Urothelium cell line (cell line): ENCODE measurements at regions not wholly inside any gene's neighbourhood (a gene's known extent, or its start where the extent isn't known, plus 50 kb on each side); places are given as distances from the start of the nearest gene placed in this dataset.
A peak's percentile ranks its signal among the peaks of the same experiment; 100 is the strongest.
"Not testable (repeated sequence)": the region's sequence is repeated elsewhere in the genome, so short reads cannot be mapped to it uniquely, and the experiment has no call there.

ENCODE experiments used
- DNase-seq: peaks from one replicate; pipeline ENCODE4 v3.0.0; 2011; ENCODE audit warnings: low spot score, mixed read lengths
- FAIRE-seq: peaks from 2 replicates; lab custom pipeline; 2011; peaks lifted over from hg19 to GRCh38; lab: Jason Lieb, UNC

GRCh38 chr4:3637326-3638016, 105.2 kb upstream of the LRPAP1 start:
- FAIRE-seq (no peak), DNase-seq (no peak)

- DNase-seq (no peak), FAIRE-seq (no peak)
Observed at GRCh38 chr4:3636646-3637320, 104.6 kb upstream of the LRPAP1 start.

GRCh38 chr4:3636020-3636419, 103.8 kb upstream of the LRPAP1 start:
- FAIRE-seq, DNase-seq: not testable (repeated sequence)

GRCh38 chr4:3634894-3635820, 102.9 kb upstream of the LRPAP1 start:
- no peak for FAIRE-seq

GRCh38 chr4:3634281-3634857, 102.1 kb upstream of the LRPAP1 start:
- FAIRE-seq (no peak), DNase-seq (no peak)

More at GRCh38 chr4:3634894-3635820, 102.9 kb upstream of the LRPAP1 start:
- DNase-seq = no peak

- DNase-seq, FAIRE-seq: not testable (repeated sequence)
Observed at GRCh38 chr4:3633277-3633676, 101.1 kb upstream of the LRPAP1 start.

- DNase-seq = not testable (repeated sequence)
- peak; percentile 74 for FAIRE-seq
Observed at GRCh38 chr4:3632794-3633193, 100.6 kb upstream of the LRPAP1 start.

- FAIRE-seq, DNase-seq: not testable (repeated sequence)
Observed at GRCh38 chr4:3631544-3632266, 99.5 kb upstream of the LRPAP1 start.

GRCh38 chr4:3630598-3631543, 98.6 kb upstream of the LRPAP1 start:
- no peak for DNase-seq

GRCh38 chr4:3630136-3630597, 97.9 kb upstream of the LRPAP1 start:
- no peak for FAIRE-seq
- DNase-seq = no peak

More at GRCh38 chr4:3630598-3631543, 98.6 kb upstream of the LRPAP1 start:
- no peak for FAIRE-seq

GRCh38 chr4:3629665-3630064, 97.4 kb upstream of the LRPAP1 start:
- DNase-seq (no peak), FAIRE-seq (no peak)

- not testable (repeated sequence) for DNase-seq
- peak; percentile 17 for FAIRE-seq
Observed at GRCh38 chr4:3629176-3629575, 97.0 kb upstream of the LRPAP1 start.

GRCh38 chr4:3628868-3629175, 96.6 kb upstream of the LRPAP1 start:
- DNase-seq = no peak
- FAIRE-seq = no peak

- DNase-seq, FAIRE-seq: not testable (repeated sequence)
Observed at GRCh38 chr4:3627967-3628867, 96.0 kb upstream of the LRPAP1 start.

- peak; percentile 70 for FAIRE-seq
- not testable (repeated sequence) for DNase-seq
Observed at GRCh38 chr4:3627456-3627855, 95.2 kb upstream of the LRPAP1 start.

- peak; percentile 95 for FAIRE-seq
- DNase-seq = not testable (repeated sequence)
Observed at GRCh38 chr4:3626131-3626884, 94.1 kb upstream of the LRPAP1 start.

GRCh38 chr4:3625286-3625875, 93.2 kb upstream of the LRPAP1 start:
- peak; percentile 9 for FAIRE-seq
- not testable (repeated sequence) for DNase-seq
